Stomach (tissue), 4 donors: ENCODE measurements at regions not wholly inside any gene's neighbourhood (a gene's known extent, or its start where the extent isn't known, plus 50 kb on each side); places are given as distances from the start of the nearest gene placed in this dataset.

Experiments
- CTCF ChIP-seq, 7 experiments: fragments of 450-650 bp in 4 of 7; fragments of 200-600 bp in 3 of 7; sonication (generic) in 3 of 7; IDR thresholded peaks; one replicate each; pipeline ENCODE4 v1.5.1; 2016 to 2019; ENCODE audit warnings: antibody characterized with exemption in 7 of 7, control low read depth in 2 of 7, mild to moderate bottlenecking in 1 of 7
- EP300 ChIP-seq: sonication (generic); formaldehyde crosslinking; IDR thresholded peaks from one replicate; pipeline ENCODE4 v1.6.1; 2017; ENCODE audit warnings: antibody characterized with exemption
- POLR2A ChIP-seq, 4 donors: fragments of 450-650 bp; IDR thresholded peaks; one replicate each; pipeline ENCODE4 v1.6.1; 2016; ENCODE audit warnings: antibody characterized with exemption in 4 of 4, control low read depth in 2 of 4, mild to moderate bottlenecking in 1 of 4, moderate library complexity in 1 of 4
- POLR2AphosphoS5 ChIP-seq, 3 donors: sonication (generic); formaldehyde crosslinking; IDR thresholded peaks; one replicate each; pipeline ENCODE4 v1.6.1; 2016; ENCODE audit warnings: antibody characterized with exemption in 3 of 3

GRCh38 chr6:88443554-88443953 is 277.4 kb upstream of the CNR1 start:
- TF ChIP-seq POLR2AphosphoS5 (IDR thresholded peaks at IDR 0.05) (no peak), CTCF (IDR thresholded peaks at IDR 0.05) (no peak), POLR2A (IDR thresholded peaks at IDR 0.05) (no peak), EP300 (no peak)
